HG02623 (cell line): ENCODE measurements at regions not wholly inside any gene's neighbourhood (a gene's known extent, or its start where the extent isn't known, plus 50 kb on each side); places are given as distances from the start of the nearest gene placed in this dataset.

Experiments used
- ATAC-seq: cut with Tn5 transposase; IDR thresholded peaks from one replicate; pipeline ENCODE4 v1.9.1; 2021; ENCODE audit warnings: moderate library complexity; ENCODE audit not compliant: unreplicated experiment

- ATAC-seq: no peak
Observed at GRCh38 chr10:105328503-105329133, 687.5 kb downstream of the SORCS3 start.
